T-cell (primary cell): ENCODE measurements at regions not wholly inside any gene's neighbourhood (a gene's known extent, or its start where the extent isn't known, plus 50 kb on each side); places are given as distances from the start of the nearest gene placed in this dataset.

Source experiments
- ATAC-seq, 4 experiments: fragments of 200-7000 bp in 3 of 4; fragments of 150-1000 bp in 1 of 4; cut with Tn5 transposase; replicated peaks in 1 of 4; 1 replicate in 3 of 4; 2 replicates in 1 of 4; pipeline ENCODE4 v1.10.0; 2021; ENCODE audit warnings: moderate library complexity in 3 of 4, mild to moderate bottlenecking in 2 of 4, moderate number of reproducible peaks in 1 of 4
- CTCF ChIA-PET, 2 donors: fragments of 300-600 bp; sonication (Branson Sonifier 250); formaldehyde crosslinking; loops; one replicate each; lab custom pipeline; 2022; ENCODE audit warnings: antibody characterized with exemption in 2 of 2; lab: Charles Lee
- POLR2A ChIA-PET, 2 donors: fragments of 300-600 bp; sonication (Branson Sonifier 250); formaldehyde crosslinking; loops; one replicate each; lab custom pipeline; 2022; ENCODE audit warnings: antibody characterized with exemption in 2 of 2; lab: Charles Lee
- DNase-seq, 35 experiments: peaks; one replicate each; pipeline versions ENCODE4 v3.0.0 to v3.0.0-alpha.2; 2013 to 2023
- H3K27ac ChIP-seq: one replicate; pipeline ENCODE4 v1.5.1; 2013; ENCODE audit warnings: low read length
- H3K27me3 ChIP-seq, 2 experiments: replicated peaks in 1 of 2; 1 replicate in 1 of 2; 2 replicates in 1 of 2; pipeline versions ENCODE4 v1.6.1 to v1.7.0; 2013; ENCODE audit warnings: low read length in 1 of 2, mixed read lengths in 1 of 2; ENCODE audit not compliant: control insufficient read depth in 2 of 2, insufficient read depth in 2 of 2; ENCODE audit errors: extremely low read depth in 1 of 2
- H3K36me3 ChIP-seq, 2 donors: 1 replicate in 1 of 2; 2 replicates in 1 of 2; pipeline versions ENCODE4 v1.6.1 to v1.7.0; 2013; ENCODE audit warnings: low read length in 1 of 2; ENCODE audit not compliant: control insufficient read depth in 2 of 2, insufficient read depth in 1 of 2; ENCODE audit errors: extremely low read depth in 1 of 2
- H3K4me1 ChIP-seq, 2 experiments: 1 replicate in 1 of 2; 2 replicates in 1 of 2; pipeline versions ENCODE4 v1.6.1 to v1.7.0; 2013; ENCODE audit warnings: low read length in 2 of 2, mixed read lengths in 1 of 2; ENCODE audit not compliant: insufficient read depth in 2 of 2, control insufficient read depth in 1 of 2; ENCODE audit errors: extremely low read depth in 1 of 2
- H3K4me3 ChIP-seq, 2 donors: 1 replicate in 1 of 2; 2 replicates in 1 of 2; pipeline versions ENCODE4 v1.5.1 to v1.7.0; 2013; ENCODE audit warnings: mild to moderate bottlenecking in 2 of 2, low read length in 1 of 2, moderate library complexity in 1 of 2; ENCODE audit not compliant: control insufficient read depth in 1 of 2; ENCODE audit errors: extremely low read depth in 1 of 2
- H3K9me3 ChIP-seq: 2 replicates; pipeline ENCODE4 v1.7.0; 2013
- H3K27ac Mint-ChIP-seq, 2 donors: one replicate each; pipeline ENCODE4 v1.8.0; 2020 to 2021; ENCODE audit warnings: mild to moderate bottlenecking in 2 of 2, mixed read lengths in 2 of 2
- H3K27me3 Mint-ChIP-seq, 2 donors: one replicate each; pipeline ENCODE4 v1.8.0; 2021 to 2022; ENCODE audit warnings: mixed read lengths in 2 of 2
- H3K36me3 Mint-ChIP-seq: one replicate; pipeline ENCODE4 v1.8.0; 2021; ENCODE audit warnings: mixed read lengths
- H3K4me1 Mint-ChIP-seq, 3 donors: one replicate each; pipeline ENCODE4 v1.8.0; 2020 to 2022; ENCODE audit warnings: mixed read lengths in 3 of 3, mild to moderate bottlenecking in 1 of 3
- H3K4me3 Mint-ChIP-seq, 3 donors: one replicate each; pipeline ENCODE4 v1.8.0; 2020 to 2022; ENCODE audit warnings: mild to moderate bottlenecking in 3 of 3, mixed read lengths in 3 of 3, moderate library complexity in 3 of 3
- H3K9me3 Mint-ChIP-seq, 3 donors: one replicate each; pipeline ENCODE4 v1.8.0; 2020 to 2022; ENCODE audit warnings: mixed read lengths in 3 of 3
- WGBS: methylation state at CpG from one replicate; pipeline ENCODE4 v1.1.5; 2013; ENCODE audit warnings: missing lambda C conversion rate; ENCODE audit not compliant: insufficient coverage; 5-methylcytosine and 5-hydroxymethylcytosine counted together

DNA sequence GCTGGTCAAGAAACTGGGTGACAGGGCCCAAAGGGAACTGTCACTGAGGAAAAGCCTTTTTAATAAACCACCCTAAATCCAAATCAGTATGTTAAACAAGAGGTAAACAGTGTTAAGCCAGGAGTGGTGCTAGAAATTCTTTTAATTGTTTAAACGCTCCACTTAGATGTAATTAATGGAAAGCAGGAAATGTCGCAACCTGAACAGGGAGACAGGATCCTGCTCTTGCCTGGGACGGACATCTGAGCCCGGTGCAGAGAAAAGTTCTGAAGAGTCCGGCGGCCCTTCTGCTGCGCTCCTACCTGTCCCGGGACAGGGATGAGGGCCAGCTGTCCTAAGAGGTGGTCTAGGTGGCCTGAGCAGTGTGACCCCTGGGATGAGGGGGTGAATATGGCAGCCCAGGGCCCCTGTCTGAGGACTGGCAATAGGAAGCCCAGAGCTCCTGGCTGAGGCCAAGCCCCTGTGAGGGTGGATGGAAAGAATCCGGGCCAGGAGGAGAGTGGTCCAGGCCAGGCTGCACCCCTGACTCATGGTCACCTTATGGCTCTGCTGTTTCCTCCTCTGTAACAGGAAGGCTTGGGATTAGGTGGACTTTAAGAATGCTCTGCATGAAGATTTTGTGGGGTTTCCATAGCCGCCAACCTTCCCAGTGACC lies 112.8 kb upstream of the GJB6 start:
- Histone ChIP-seq H3K9me3 (no peaks in the 10 kb centered on the region), H3K27ac (no peak overlapping the region), H3K4me3 (no peak overlapping the region), H3K4me1 (no peaks in the 10 kb centered on the region), H3K36me3 (no peaks in the 10 kb centered on the region), H3K27me3 (peaks cover 0 to 9% of the 10 kb centered on the region in 2 experiments)
- peaks cover 0 to 4% (median 0%) of the 10 kb centered on the region in 3 donors for H3K9me3 Mint-ChIP-seq
- POLR2A ChIA-PET, result no interaction called here
- WGBS, result 98% methylated on average over 9 of the region's 10 CpGs
- ATAC-seq (no peak), DNase-seq (no peak)
- H3K27me3 Mint-ChIP-seq, result no peaks in the 10 kb centered on the region
- CTCF ChIA-PET, result no interaction called here
- H3K4me3 Mint-ChIP-seq, result no peak overlapping the region
- H3K4me1 Mint-ChIP-seq, result no peaks in the 10 kb centered on the region
- no peak overlapping the region for H3K27ac Mint-ChIP-seq
- no peaks in the 10 kb centered on the region for H3K36me3 Mint-ChIP-seq

DNA sequence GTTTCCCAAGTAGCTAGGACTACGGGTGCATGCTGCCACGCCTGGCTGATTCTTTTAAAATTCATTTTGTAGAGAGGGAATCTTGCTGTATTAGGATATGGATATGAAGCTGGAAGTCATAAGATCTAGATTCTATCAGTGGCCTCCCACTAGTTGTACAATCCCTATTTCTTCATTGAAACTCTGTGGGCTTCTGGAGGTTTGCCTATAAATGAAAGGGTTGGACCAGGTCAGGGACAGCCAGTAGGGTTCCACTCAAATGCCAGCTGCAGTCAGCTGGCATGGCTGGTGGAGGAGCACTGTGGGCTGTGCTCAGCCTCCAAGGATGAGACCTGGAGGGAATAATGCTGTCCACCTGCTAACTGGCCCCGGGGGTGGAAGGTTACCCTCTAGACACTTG lies 110.2 kb upstream of the GJB6 start:
- CTCF ChIA-PET, result interaction anchor here in 1 of 2 donors (0.6 kb wide), 1 partner anchor 46 kb away, joined by 5 read pairs; no protein-coding TSS in a partner anchor
- no peak for ATAC-seq
- no peak for DNase-seq
- no peak overlapping the region for H3K27ac Mint-ChIP-seq
- no CpG with 5 or more reads among the region's 3 CpGs for WGBS
- no peaks in the 10 kb centered on the region for H3K27me3 Mint-ChIP-seq
- Histone ChIP-seq H3K27ac (no peak overlapping the region), H3K27me3 (peaks cover 0 to 13% of the 10 kb centered on the region in 2 experiments), H3K4me3 (no peak overlapping the region), H3K4me1 (no peaks in the 10 kb centered on the region), H3K36me3 (no peaks in the 10 kb centered on the region), H3K9me3 (no peaks in the 10 kb centered on the region)
- POLR2A ChIA-PET, result no interaction called here
- H3K36me3 Mint-ChIP-seq, result no peaks in the 10 kb centered on the region
- H3K4me3 Mint-ChIP-seq, result no peak overlapping the region
- H3K4me1 Mint-ChIP-seq, result peaks cover 0 to 7% (median under 1%) of the 10 kb centered on the region in 3 donors
- H3K9me3 Mint-ChIP-seq, result no peaks in the 10 kb centered on the region

DNA sequence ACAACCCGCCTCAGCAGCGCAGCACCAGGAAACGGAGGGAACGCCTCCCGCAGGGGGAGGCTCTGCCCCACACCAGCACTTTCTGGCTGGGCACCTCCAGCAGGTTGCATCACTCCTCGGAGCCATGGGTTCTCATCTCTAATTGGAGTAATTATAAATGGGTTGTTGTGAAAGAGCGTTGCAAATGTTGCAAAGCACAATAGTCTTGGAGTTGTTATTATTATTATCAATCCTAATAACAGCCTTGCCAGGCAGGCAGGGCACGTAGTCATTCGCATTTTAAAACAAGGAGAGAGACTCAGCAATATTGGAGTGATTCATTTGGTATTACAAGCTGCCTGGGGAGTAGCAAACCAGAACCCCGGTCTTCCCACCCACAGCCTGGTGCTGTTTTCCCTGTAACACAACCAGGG lies 108.6 kb upstream of the GJB6 start:
- ChIA-PET CTCF (interaction anchor here in 1 of 2 donors (0.6 kb wide), 1 partner anchor 465 kb away, joined by 4 read pairs; no protein-coding TSS in a partner anchor), POLR2A (no interaction called here)
- Mint-ChIP-seq H3K36me3 (no peaks in the 10 kb centered on the region), H3K4me1 (peaks cover 0 to 12% (median 4%) of the 10 kb centered on the region in 3 donors), H3K4me3 (no peak overlapping the region), H3K27ac (no peak overlapping the region), H3K9me3 (no peaks in the 10 kb centered on the region), H3K27me3 (no peaks in the 10 kb centered on the region)
- H3K9me3 ChIP-seq, result no peaks in the 10 kb centered on the region
- no peaks in the 10 kb centered on the region for H3K4me1 ChIP-seq
- H3K27me3 ChIP-seq, result peaks cover 0 to 13% of the 10 kb centered on the region in 2 experiments
- H3K27ac ChIP-seq, result no peak overlapping the region
- no peak for DNase-seq
- ATAC-seq, result no peak
- 60% methylated on average over 1 of the region's 10 CpGs for whole genome bisulfite sequencing
- H3K4me3 ChIP-seq, result no peak overlapping the region
- no peaks in the 10 kb centered on the region for H3K36me3 ChIP-seq

DNA sequence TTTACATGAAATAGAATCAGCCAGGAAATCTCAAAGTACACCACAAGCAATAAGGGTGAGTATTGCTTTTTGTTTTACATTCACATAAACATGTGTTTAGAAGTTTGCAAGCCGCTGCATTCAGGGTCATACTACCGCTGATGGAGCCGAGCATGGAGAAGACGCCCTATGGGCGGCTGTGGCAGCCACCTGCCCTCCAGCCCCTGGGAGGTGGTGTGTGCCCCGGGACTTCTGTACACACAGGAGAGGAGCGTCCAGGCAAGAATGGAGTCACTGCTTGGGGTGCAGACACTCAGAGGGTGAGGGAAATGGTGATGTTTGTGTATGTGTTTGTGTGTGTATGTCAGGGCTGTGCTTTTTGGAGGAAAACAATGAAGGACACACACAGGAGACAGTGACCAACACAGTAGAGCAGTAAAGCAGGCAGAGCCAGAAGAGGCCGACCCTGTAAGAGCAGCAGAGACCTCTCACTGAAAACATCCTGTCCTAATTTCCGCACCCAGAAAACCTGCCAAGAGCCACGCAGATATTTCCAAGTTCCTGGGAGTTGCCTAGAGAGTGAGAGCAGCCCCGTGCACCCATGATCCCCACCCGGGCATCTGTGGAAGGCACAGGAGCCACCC lies 108.1 kb upstream of the GJB6 start:
- ATAC-seq, result no peak
- peaks cover 0 to 11% of the 10 kb centered on the region in 2 experiments for H3K27me3 ChIP-seq
- H3K9me3 ChIP-seq, result no peaks in the 10 kb centered on the region
- no peak overlapping the region for H3K27ac Mint-ChIP-seq
- ChIA-PET CTCF (no interaction called here), POLR2A (no interaction called here)
- no peak overlapping the region for H3K27ac ChIP-seq
- H3K36me3 Mint-ChIP-seq, result no peaks in the 10 kb centered on the region
- no peak overlapping the region for H3K4me3 Mint-ChIP-seq
- no peak for DNase-seq
- 88% methylated on average over 10 of the region's 12 CpGs for WGBS
- no peak overlapping the region for H3K4me3 ChIP-seq
- no peaks in the 10 kb centered on the region for H3K4me1 ChIP-seq
- H3K36me3 ChIP-seq, result no peaks in the 10 kb centered on the region
- peaks cover 0 to 12% (median 4%) of the 10 kb centered on the region in 3 donors for H3K4me1 Mint-ChIP-seq
- H3K27me3 Mint-ChIP-seq, result no peaks in the 10 kb centered on the region
- no peaks in the 10 kb centered on the region for H3K9me3 Mint-ChIP-seq

DNA sequence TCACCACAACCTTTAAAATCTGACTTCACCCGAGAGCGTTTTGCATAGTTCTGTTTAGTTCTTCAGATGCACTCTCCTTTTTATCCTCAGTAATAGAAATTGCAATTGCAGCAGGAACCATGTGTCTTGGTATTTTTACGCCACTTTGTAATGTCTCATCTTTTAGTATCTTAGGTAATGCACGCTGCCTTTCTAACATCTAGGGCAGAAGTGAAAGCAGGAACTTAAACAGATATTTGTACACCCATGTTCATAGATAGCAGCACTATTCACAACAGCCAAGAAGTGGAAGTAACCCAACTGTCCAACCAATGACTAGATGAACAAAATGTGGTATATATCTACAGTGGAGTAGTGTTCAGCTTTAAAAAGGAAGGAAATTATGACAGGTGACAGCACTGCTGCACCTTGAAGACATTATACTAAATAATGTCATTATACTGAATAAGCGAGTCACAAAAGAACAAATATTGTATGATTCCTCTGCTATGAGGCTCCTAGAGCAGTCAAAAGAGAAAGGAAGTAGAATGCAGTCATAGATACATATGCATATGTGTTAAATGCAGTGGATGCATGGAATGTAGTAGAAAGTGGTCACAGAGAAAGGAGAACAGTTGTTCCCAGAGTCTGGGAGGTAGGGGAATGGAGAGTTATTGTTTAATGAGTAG lies 105.9 kb upstream of the GJB6 start:
- Mint-ChIP-seq H3K9me3 (no peaks in the 10 kb centered on the region), H3K27ac (no peak overlapping the region), H3K36me3 (no peaks in the 10 kb centered on the region), H3K4me1 (peaks cover 0 to 12% (median 4%) of the 10 kb centered on the region in 3 donors), H3K27me3 (no peaks in the 10 kb centered on the region), H3K4me3 (no peak overlapping the region)
- H3K9me3 ChIP-seq, result no peaks in the 10 kb centered on the region
- H3K27ac ChIP-seq, result no peak overlapping the region
- no peaks in the 10 kb centered on the region for H3K4me1 ChIP-seq
- H3K36me3 ChIP-seq, result no peaks in the 10 kb centered on the region
- WGBS, result 100% methylated on average over 1 of the region's 5 CpGs
- POLR2A ChIA-PET, result no interaction called here
- DNase-seq, result no peak
- no peak overlapping the region for H3K4me3 ChIP-seq
- peaks cover 0 to 5% of the 10 kb centered on the region in 2 experiments for H3K27me3 ChIP-seq
- no peak for ATAC-seq
- CTCF ChIA-PET, result no interaction called here

DNA sequence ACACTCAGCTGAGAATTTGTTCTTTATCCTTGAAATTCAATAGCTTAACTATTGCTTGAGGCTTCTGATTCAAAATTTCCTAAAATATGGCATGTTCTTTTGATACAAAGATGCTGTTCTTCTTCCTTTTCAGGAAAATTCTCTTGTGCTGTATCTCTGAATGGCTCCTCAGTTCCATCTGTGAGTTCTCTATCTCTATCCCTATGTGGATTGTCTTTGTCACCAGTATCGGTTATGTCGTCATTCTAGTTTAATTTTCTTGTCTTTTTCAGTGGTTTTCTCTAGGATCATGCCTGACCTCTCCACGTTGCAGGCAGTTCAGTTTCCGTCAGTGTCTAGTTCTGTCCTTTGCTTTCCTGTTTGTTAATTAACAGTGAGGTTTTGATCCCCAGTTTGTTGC lies 104.6 kb upstream of the GJB6 start:
- Histone ChIP-seq H3K4me3 (no peak overlapping the region), H3K27me3 (peaks cover 0 to 4% of the 10 kb centered on the region in 2 experiments), H3K9me3 (no peaks in the 10 kb centered on the region), H3K27ac (no peak overlapping the region), H3K36me3 (no peaks in the 10 kb centered on the region), H3K4me1 (no peaks in the 10 kb centered on the region)
- ChIA-PET CTCF (no interaction called here), POLR2A (no interaction called here)
- no peak overlapping the region for H3K27ac Mint-ChIP-seq
- H3K4me3 Mint-ChIP-seq, result no peak overlapping the region
- DNase-seq (no peak), ATAC-seq (no peak)
- no peaks in the 10 kb centered on the region for H3K27me3 Mint-ChIP-seq
- no peaks in the 10 kb centered on the region for H3K36me3 Mint-ChIP-seq
- H3K4me1 Mint-ChIP-seq, result peaks cover 0 to 12% (median 4%) of the 10 kb centered on the region in 3 donors
- H3K9me3 Mint-ChIP-seq, result no peaks in the 10 kb centered on the region
- 93% methylated on average over 2 of the region's 4 CpGs for WGBS
